Neural progenitor cell (in vitro differentiated cells): ENCODE measurements at regions not wholly inside any gene's neighbourhood (a gene's known extent, or its start where the extent isn't known, plus 50 kb on each side); places are given as distances from the start of the nearest gene placed in this dataset.

Experiments used
- DNase-seq: peaks from one replicate; pipeline ENCODE4 v3.0.0-alpha.2; 2016; ENCODE audit warnings: low spot score
- H2AFZ ChIP-seq: fragments of 200-600 bp; sonication (generic); replicated peaks from 2 replicates; pipeline ENCODE4 v1.6.1; 2016; ENCODE audit warnings: antibody characterized with exemption
- H3F3A ChIP-seq: fragments of 200-600 bp; sonication (generic); 2 replicates; pipeline ENCODE4 v1.6.1; 2016; ENCODE audit warnings: antibody characterized with exemption, low read depth
- H3K27ac ChIP-seq: fragments of 200-600 bp; sonication (generic); 2 replicates; pipeline ENCODE4 v1.5.1; 2016; ENCODE audit warnings: mild to moderate bottlenecking
- H3K27me3 ChIP-seq: fragments of 200-600 bp; sonication (generic); 2 replicates; pipeline ENCODE4 v1.6.1; 2016; ENCODE audit warnings: mild to moderate bottlenecking, moderate library complexity
- H3K36me3 ChIP-seq: fragments of 200-600 bp; sonication (generic); 2 replicates; pipeline ENCODE4 v1.5.1; 2016
- H3K4me1 ChIP-seq: fragments of 200-600 bp; sonication (generic); 2 replicates; pipeline ENCODE4 v1.6.1; 2016; ENCODE audit warnings: mixed run types
- H3K4me2 ChIP-seq: fragments of 200-600 bp; sonication (generic); 2 replicates; pipeline ENCODE4 v1.6.1; 2016
- H3K4me3 ChIP-seq: fragments of 200-600 bp; sonication (generic); 2 replicates; pipeline ENCODE4 v1.5.1; 2016
- H3K79me2 ChIP-seq: fragments of 200-600 bp; sonication (generic); 2 replicates; pipeline ENCODE4 v1.6.1; 2016; ENCODE audit warnings: low read depth
- H3K9ac ChIP-seq: fragments of 200-600 bp; sonication (generic); 2 replicates; pipeline ENCODE4 v1.6.1; 2016
- H3K9me3 ChIP-seq: fragments of 200-600 bp; sonication (generic); 2 replicates; pipeline ENCODE4 v1.5.1; 2016; ENCODE audit warnings: low read depth
- H4K20me1 ChIP-seq: fragments of 200-600 bp; sonication (generic); 2 replicates; pipeline ENCODE4 v1.6.1; 2016; ENCODE audit warnings: low read depth
- H3K27ac Mint-ChIP-seq: 3 replicates; pipeline ENCODE4 v1.8.0; 2021; ENCODE audit warnings: mixed read lengths
- H3K27me3 Mint-ChIP-seq: 2 replicates; pipeline ENCODE4 v1.8.0; 2022; ENCODE audit warnings: low read depth, mild to moderate bottlenecking, inconsistent platforms, moderate library complexity, mixed read lengths; ENCODE audit not compliant: insufficient read depth
- H3K36me3 Mint-ChIP-seq: 3 replicates; pipeline ENCODE4 v1.8.0; 2021; ENCODE audit warnings: mixed read lengths
- H3K4me1 Mint-ChIP-seq: 3 replicates; pipeline ENCODE4 v1.8.0; 2021; ENCODE audit warnings: mixed read lengths
- H3K4me3 Mint-ChIP-seq: 3 replicates; pipeline ENCODE4 v1.8.0; 2021; ENCODE audit warnings: mild to moderate bottlenecking, moderate library complexity, mixed read lengths
- H3K9me3 Mint-ChIP-seq: 3 replicates; pipeline ENCODE4 v1.8.0; 2020; ENCODE audit warnings: mixed read lengths
- CTCF ChIP-seq: fragments of 200-600 bp; sonication (generic); IDR thresholded peaks from 2 replicates; pipeline ENCODE4 v1.5.1; 2017; ENCODE audit warnings: antibody characterized with exemption, mild to moderate bottlenecking
- EZH2 ChIP-seq: fragments of 200-600 bp; sonication (generic); IDR thresholded peaks from 2 replicates; pipeline ENCODE4 v1.6.1; 2017; ENCODE audit warnings: antibody characterized with exemption, mild to moderate bottlenecking, moderate library complexity
- EZH2phosphoT487 ChIP-seq: fragments of 200-600 bp; sonication (generic); IDR thresholded peaks from 2 replicates; pipeline ENCODE4 v1.6.1; 2017; ENCODE audit warnings: antibody characterized with exemption

- Mint-ChIP-seq H3K9me3 (no peaks in the 10 kb centered on the region), H3K4me1 (peaks cover 6% of the 10 kb centered on the region), H3K36me3 (no peaks in the 10 kb centered on the region), H3K27me3 (peaks cover 4% of the 10 kb centered on the region), H3K27ac (peak overlapping the region; percentile 61), H3K4me3 (no peak overlapping the region)
- peak; percentile 29 for DNase-seq
- H3K79me2 ChIP-seq, result no peaks in the 10 kb centered on the region
- H2AFZ ChIP-seq, result peak overlapping the region; percentile 84
- no peak overlapping the region for H3K4me2 ChIP-seq
- no peaks in the 10 kb centered on the region for H3K9me3 ChIP-seq
- no peaks in the 10 kb centered on the region for H3K36me3 ChIP-seq
- H3K4me3 ChIP-seq, result no peak overlapping the region
- H3K4me1 ChIP-seq, result no peaks in the 10 kb centered on the region
- H3K27ac ChIP-seq, result no peak overlapping the region
- H3F3A ChIP-seq, result no peaks in the 10 kb centered on the region
- no peak overlapping the region for H3K9ac ChIP-seq
- no peak for TF ChIP-seq CTCF
- no peaks in the 10 kb centered on the region for H4K20me1 ChIP-seq
- H3K27me3 ChIP-seq, result no peaks in the 10 kb centered on the region
These were observed 737.8 kb upstream of the CXADR start for GRCh38 chr21:16775076-16775475.

GRCh38 chr21:16777041-16777720, 735.7 kb upstream of the CXADR start:
- no peaks in the 10 kb centered on the region for H3K4me1 ChIP-seq
- peak overlapping the region; percentile 35 for H2AFZ ChIP-seq
- Mint-ChIP-seq H3K9me3 (peaks cover 2% of the 10 kb centered on the region), H3K36me3 (no peaks in the 10 kb centered on the region), H3K27me3 (peaks cover 4% of the 10 kb centered on the region), H3K4me1 (peaks cover 6% of the 10 kb centered on the region), H3K4me3 (no peak overlapping the region), H3K27ac (no peak overlapping the region)
- DNase-seq, result no peak
- TF ChIP-seq EZH2 (no peak), EZH2phosphoT487 (no peak), CTCF (no peak)
- no peak overlapping the region for H3K9ac ChIP-seq
- no peaks in the 10 kb centered on the region for H4K20me1 ChIP-seq
- no peak overlapping the region for H3K27ac ChIP-seq
- no peaks in the 10 kb centered on the region for H3K79me2 ChIP-seq
- no peak overlapping the region for H3K4me2 ChIP-seq
- H3F3A ChIP-seq, result no peaks in the 10 kb centered on the region
- H3K4me3 ChIP-seq, result no peak overlapping the region
- H3K27me3 ChIP-seq, result no peaks in the 10 kb centered on the region
- H3K36me3 ChIP-seq, result no peaks in the 10 kb centered on the region
- no peaks in the 10 kb centered on the region for H3K9me3 ChIP-seq

GRCh38 chr21:16788584-16788983, 724.3 kb upstream of the CXADR start:
- Histone ChIP-seq H3K9me3 (no peaks in the 10 kb centered on the region), H2AFZ (peak overlapping the region; percentile 38), H3F3A (no peaks in the 10 kb centered on the region), H3K4me2 (no peak overlapping the region), H3K27me3 (no peaks in the 10 kb centered on the region), H3K36me3 (no peaks in the 10 kb centered on the region), H3K27ac (no peak overlapping the region), H3K79me2 (no peaks in the 10 kb centered on the region), H3K4me1 (no peaks in the 10 kb centered on the region), H3K9ac (no peak overlapping the region), H4K20me1 (no peaks in the 10 kb centered on the region), H3K4me3 (no peak overlapping the region)
- H3K4me3 Mint-ChIP-seq, result no peak overlapping the region
- peaks cover 6% of the 10 kb centered on the region for H3K27me3 Mint-ChIP-seq
- DNase-seq, result no peak
- peaks cover 15% of the 10 kb centered on the region for H3K9me3 Mint-ChIP-seq
- TF ChIP-seq CTCF (no peak), EZH2phosphoT487 (no peak), EZH2 (no peak)
- H3K36me3 Mint-ChIP-seq, result no peaks in the 10 kb centered on the region
- H3K27ac Mint-ChIP-seq, result no peak overlapping the region
- H3K4me1 Mint-ChIP-seq, result peaks cover 15% of the 10 kb centered on the region
